GM19397 (cell line): ENCODE measurements at regions not wholly inside any gene's neighbourhood (a gene's known extent, or its start where the extent isn't known, plus 50 kb on each side); places are given as distances from the start of the nearest gene placed in this dataset.
"Not testable (repeated sequence)": the region's sequence is repeated elsewhere in the genome, so short reads cannot be mapped to it uniquely, and the experiment has no call there.

Source experiments
- ATAC-seq: cut with Tn5 transposase; IDR thresholded peaks from one replicate; pipeline ENCODE4 v1.9.1; 2021; ENCODE audit warnings: mild to moderate bottlenecking, moderate library complexity; ENCODE audit not compliant: unreplicated experiment

DNA sequence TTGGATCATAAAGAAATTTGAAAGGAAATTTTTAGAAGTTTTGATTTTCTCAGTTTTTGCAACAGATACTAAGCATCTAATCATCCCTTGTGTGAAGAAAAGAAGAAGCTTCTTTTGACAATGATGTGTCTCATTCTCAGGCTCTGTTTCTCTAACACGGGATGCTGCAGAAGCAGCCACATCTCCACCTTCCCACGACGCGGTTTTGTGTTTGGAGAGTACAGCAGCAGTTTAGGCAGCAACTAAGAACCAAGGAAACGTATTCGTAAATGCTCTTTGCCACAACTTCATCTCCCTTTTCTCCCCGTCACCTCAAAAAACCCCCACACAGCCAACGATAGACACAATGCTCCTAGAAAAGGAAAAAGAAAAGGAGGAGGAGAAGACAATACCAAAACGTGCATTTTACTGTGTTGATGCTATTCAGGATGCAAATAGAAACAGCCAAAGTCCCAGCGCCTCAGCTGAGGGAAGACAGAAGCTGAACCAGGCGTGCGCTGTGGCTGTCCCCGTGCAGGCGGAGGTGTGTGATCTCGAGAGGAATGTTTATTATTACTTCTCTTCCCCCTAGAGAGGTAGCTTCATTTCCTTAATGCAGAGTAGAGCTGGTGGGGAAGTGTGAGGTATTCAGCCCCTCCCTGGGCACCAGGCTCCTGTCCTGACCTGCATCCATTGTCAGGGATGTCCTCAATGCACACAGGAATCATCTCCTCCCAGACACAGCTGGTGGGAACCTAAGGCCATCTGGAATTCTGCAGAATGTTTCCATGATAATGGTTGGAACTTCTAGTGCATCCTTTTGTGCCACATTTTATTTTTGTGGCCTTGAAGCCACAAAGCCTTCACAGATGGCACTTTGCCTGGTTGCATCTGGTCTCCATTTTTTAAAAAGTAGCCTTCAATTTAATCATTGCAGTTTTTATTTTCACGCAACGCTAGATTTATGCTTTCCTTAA is 174.6 kb upstream of the KLF6 start:
- no peak for ATAC-seq

DNA sequence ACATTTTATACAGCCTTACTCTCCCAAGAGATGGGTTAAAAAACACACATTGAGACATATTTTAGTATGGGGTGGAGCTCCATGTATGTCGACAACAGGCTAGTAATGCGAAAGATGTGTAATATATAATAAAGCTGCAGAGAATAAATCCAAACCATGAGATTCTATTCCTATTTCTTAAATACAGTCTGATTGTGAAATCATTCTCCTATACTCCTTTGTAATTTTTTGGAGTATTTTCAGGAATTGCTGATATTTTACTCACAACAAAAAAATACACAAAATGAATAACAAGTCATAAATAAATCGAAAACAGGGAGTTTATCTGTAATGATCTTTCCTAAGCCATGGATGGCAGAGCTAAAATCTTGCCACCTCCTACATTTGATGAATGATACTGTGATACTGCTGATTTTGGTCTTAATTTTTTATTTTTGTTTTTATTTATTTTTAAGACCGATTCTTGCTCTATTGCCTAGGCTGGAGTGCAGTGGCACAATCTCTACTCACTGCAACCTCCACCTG is 173.5 kb upstream of the KLF6 start:
- no peak for ATAC-seq

GRCh38 chr10:3955955-3956617 is 171.1 kb upstream of the KLF6 start:
- ATAC-seq = no peak

GRCh38 chr10:3955493-3955892 is 170.5 kb upstream of the KLF6 start:
- no peak for ATAC-seq

GRCh38 chr10:3954615-3955014 is 169.6 kb upstream of the KLF6 start:
- ATAC-seq = no peak

GRCh38 chr10:3954007-3954406 is 169.0 kb upstream of the KLF6 start:
- ATAC-seq = not testable (repeated sequence)

- no peak for ATAC-seq
Observed at GRCh38 chr10:3951993-3952392, 167.0 kb upstream of the KLF6 start.

DNA sequence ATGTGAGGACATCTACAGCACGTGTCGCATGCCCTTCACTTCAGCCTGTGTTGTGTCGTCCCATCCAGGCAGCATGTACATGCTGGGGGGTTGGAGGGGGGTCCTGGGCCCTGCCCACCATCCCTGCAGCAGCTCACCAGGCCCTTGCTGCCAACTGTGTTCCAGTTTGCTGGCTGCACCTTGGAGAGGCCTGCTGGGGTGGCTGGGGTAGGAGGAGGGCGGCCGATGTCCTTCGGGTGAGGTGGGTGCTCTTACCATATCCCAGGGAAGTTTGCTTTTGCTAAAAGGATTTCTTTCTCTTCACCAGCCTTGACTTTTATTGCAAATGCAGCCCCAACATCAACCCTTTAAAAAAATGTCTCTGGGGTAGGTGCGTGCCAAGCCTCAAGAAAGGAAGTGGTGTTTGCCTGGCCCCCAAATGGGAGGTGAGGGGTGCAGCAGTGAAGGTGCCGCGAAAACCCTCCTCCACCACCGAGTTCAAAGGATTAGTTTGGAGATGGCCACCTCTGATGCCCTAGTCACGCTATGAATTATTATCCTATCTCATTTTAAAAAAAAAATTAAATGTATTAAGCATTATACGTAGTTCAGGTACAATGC is 165.8 kb upstream of the KLF6 start:
- ATAC-seq = no peak

DNA sequence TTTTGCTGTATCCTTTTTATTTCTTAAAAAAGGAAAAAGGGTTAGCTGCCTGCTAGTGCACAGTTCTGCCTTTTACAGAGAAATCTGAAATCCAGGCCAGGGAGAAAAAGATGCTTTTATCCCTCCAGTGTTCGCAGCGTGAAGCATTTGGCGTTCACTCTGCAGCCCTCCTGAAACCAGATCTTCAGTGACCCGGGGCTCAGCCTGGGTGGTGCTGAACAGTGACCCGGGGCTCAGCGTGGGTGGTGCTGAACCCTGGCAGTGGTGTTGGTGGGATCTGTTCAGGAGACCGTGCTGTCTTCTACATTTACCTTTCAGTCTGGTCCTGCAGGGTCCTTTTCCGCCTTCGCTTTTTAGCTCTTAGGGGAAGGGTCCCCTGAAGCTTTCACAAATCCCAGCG is 164.7 kb upstream of the KLF6 start:
- no peak for ATAC-seq

DNA sequence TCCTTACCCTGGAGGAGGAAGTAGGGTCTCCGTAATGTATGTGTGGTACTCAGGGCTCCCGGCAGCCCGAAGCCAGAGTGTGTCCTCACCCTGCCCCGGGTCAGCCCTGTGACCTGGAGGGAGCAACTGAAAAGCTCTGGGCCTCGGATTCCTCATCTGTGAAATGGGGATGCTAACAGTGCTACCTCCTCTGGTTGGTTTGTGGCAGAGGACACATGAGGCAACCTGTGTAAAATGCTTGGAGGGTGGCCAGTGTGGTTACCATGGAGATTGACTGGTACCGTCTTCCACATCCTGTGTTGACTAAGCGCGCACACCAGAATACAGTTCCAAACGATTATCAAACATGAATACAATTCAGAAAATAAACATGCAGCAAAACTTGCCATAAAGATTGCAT is 163.8 kb upstream of the KLF6 start:
- ATAC-seq = no peak

DNA sequence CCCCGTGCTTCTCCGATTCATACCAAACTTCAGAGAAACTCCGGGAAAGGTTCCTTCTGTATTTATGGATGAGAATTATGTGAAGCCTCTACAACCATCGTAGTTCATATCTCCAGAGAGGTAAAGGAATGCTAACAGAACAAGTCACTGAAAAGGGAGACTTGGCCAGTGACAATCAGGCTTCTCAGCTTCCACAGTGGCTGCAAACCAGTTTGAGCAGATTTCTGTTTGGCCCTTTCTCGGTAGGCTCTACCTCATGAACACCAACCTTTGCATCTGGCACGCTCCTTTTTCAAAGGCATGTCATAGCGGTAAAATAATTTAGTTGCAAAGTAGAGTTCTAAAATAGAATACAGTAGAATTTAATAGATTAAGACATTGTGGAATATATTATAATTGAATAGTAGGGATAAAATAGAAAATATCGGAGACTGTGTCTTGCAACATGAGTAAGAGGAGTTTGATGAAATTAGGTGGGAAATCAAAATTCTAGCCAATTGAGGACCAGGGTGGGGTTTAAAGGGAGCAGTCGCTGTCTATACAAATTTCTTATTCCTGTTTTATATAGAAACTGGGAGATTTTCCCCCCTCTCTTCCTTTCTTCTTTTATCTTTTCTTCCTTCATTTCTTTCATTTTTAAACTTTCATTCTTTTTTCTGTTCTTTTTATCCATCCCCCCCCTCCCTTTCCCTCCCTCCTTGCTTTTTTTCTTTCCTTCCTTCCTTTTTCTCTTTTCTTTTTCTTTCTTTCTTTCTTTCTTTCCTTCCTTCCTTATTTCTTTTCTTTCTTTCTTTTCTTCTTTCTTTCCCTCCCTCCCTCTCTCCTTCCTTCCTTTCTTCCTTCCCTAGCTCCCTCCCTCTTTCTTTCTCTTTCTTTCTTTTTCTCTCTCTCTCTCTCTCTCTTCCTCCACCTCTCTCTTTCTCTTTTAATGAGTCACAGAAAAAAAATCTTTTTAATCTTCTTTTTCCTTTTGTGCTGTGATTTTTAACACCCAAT is 161.5 kb upstream of the KLF6 start:
- ATAC-seq = no peak

DNA sequence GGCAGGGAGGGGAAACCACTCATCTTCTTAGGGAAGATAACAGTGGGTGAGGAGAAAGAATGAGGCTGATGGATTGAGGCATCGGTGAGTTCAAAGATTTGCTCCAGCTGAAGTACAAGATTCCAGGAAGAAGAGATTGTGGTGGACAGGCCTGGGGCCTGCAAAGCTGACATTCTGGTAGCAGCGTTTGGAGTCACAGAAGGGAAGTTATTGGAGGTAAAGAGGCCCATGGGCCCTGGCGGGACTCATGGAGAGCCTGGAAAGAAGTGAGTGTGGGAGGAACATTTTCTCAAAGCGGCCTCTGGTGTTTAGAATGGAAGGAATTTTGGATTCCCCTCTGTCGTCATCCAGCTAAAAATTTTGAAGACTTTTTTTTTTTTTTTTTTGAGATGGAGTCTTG is 160.0 kb upstream of the KLF6 start:
- no peak for ATAC-seq

GRCh38 chr10:3944591-3944990 is 159.6 kb upstream of the KLF6 start:
- no peak for ATAC-seq

DNA sequence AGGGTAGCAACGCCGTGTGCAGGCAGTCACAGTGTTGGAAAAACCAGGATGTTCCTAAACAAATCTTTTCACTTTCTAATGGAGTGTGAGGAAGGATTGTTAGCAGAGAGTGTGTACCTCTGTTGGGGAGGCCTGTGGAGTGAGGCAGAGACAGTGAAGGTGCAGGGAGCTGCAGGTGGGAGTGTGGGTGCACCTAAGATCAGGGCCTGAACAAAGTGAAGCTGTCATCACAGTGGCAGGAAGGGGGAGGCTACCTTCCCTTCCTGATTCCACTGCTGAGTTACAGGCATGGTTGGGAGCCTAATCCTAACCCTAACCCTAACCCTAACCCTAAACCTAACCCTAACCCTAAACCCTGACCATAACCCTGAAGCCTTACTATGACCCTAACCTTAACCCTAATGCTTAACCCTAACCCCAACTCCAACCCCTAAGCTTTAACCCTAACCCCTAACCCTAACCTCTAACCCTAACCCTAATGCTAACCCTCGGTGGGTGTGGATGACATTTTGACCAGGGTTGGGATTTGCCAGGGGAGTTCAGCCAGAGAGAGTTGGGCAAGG is 158.8 kb upstream of the KLF6 start:
- no peak for ATAC-seq

GRCh38 chr10:3942937-3943489 is 158.0 kb upstream of the KLF6 start:
- no peak for ATAC-seq

- no peak for ATAC-seq
Observed at GRCh38 chr10:3941676-3942075, 156.7 kb upstream of the KLF6 start.

DNA sequence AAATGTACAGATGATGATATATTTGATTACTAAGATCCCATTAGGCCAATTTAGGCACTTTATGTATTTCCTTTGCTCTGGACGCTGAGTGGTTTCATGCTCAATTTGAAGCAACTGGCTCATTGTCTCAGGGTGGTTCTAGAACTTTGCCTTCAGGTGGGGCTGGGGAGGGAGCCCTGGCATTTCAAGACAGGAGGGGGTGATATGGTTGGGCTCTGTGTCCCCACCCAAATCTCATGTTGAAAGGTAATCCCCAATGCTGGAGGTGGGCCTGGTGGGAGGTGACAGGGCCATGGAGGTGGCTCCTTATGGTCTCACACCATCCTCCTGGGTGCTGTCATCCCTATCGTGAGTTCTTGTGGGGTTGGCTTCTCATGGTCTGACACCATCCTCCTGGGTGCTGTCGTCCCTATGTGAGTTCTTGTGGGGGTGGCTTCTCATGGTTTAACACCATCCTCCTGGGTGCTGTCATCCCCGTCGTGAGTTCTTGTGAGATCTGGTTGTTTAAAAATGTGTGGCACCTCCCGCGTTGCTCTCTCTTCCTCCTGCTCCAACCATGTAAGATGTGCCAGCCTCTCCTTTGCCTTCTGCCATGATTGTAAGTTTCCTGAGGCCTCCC is 151.5 kb upstream of the KLF6 start:
- ATAC-seq = no peak

DNA sequence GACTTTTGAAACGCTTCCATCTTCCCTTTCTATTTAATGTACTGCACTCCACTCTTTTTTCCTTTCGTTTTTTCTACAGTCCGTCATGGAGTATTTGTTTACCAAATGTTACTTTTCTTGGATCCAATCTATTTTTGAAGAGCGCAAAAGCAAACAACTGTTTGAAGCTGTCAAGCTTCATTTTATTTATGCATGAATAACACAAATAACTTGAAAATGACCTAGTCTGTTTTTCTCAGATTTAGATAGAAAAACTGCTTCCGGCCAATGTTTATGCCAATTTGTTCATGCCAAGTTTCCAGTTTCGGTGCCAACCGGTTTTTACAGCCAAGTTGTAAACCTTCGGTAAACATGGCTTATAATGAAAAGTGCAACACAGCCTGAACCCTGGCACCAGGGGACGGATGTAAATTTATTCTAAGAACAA is 150.9 kb upstream of the KLF6 start:
- ATAC-seq = no peak

DNA sequence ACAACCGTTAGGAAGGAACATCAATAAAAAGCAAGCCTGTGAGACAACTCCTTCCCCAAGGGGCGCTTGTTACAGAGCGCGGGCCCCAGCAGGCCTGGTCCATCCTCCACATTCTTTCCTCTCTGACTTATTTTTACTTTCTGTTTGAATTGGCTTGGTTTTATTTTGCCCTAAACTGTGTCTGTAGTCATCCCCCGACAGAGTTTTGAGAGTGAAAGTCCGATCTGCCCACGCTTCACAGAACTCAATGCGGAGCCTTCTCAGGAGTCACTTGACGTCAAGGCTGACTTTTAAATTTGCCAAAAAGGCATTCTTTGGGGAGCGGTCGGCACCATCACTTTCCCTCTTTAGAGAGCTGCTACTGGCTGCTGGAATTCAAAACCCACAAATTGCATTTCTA is 150.1 kb upstream of the KLF6 start:
- ATAC-seq = peak; percentile 92
